ENCODE measurements at regions not wholly inside any gene's neighbourhood (a gene's known extent, or its start where the extent isn't known, plus 50 kb on each side); places are given as distances from the start of the nearest gene placed in this dataset.

DNA sequence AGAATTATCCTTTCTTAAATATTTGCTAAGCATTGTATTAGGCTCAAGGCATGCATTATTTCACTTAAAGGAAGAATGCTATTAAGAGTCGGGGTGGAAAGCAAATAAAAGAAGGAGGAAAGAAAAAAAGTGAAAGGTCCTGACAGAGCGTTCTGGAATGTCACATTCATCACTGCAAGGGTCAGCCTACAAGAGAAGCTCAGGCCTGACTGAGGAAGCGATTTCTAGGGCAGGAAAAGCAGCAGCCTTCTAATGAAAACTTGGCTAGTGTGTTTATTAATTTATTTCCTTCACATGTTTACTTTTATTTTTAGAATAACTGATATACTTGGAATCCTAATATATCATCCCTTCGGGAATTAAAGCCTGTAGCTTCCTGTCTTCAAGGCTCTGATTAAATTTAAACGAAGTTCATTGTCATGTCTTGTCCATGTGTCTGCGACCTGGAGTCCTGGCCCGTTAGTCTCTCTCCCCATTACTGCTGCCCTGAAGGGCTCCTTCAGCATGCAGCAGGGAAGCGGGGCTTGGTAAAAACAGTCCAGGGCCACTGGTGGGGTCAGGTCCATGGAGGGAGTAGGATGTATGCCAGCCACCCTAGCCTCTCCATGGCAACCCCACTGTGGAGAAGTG, 119.2 kb upstream of the CCDC68 start:
- Histone ChIP-seq H3K4me1 (ENCODE audit: insufficient read depth) (peaks cover 6% of the 10 kb centered on the region), H3K36me3 (no peaks in the 10 kb centered on the region), H3K27me3 (no peaks in the 10 kb centered on the region), H3K27ac (no peak overlapping the region), H3K9me3 (no peaks in the 10 kb centered on the region), H3K4me3 (no peak overlapping the region)
- WGBS, 3 donors = 14 to 18% (median 16%) methylated on average over 8 of the region's 8 CpGs
- DNase-seq = no peak
- intact Hi-C loops (cut with DNase I) = no loop called here
- TF ChIP-seq EP300 (IDR thresholded peaks at IDR 0.05) = no peak
- TF ChIP-seq POLR2A (IDR thresholded peaks at IDR 0.05) = no peak
- TF ChIP-seq, protein P1, sequence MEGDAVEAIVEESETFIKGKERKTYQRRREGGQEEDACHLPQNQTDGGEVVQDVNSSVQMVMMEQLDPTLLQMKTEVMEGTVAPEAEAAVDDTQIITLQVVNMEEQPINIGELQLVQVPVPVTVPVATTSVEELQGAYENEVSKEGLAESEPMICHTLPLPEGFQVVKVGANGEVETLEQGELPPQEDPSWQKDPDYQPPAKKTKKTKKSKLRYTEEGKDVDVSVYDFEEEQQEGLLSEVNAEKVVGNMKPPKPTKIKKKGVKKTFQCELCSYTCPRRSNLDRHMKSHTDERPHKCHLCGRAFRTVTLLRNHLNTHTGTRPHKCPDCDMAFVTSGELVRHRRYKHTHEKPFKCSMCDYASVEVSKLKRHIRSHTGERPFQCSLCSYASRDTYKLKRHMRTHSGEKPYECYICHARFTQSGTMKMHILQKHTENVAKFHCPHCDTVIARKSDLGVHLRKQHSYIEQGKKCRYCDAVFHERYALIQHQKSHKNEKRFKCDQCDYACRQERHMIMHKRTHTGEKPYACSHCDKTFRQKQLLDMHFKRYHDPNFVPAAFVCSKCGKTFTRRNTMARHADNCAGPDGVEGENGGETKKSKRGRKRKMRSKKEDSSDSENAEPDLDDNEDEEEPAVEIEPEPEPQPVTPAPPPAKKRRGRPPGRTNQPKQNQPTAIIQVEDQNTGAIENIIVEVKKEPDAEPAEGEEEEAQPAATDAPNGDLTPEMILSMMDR (IDR thresholded peaks at IDR 0.05) = no peak

DNA sequence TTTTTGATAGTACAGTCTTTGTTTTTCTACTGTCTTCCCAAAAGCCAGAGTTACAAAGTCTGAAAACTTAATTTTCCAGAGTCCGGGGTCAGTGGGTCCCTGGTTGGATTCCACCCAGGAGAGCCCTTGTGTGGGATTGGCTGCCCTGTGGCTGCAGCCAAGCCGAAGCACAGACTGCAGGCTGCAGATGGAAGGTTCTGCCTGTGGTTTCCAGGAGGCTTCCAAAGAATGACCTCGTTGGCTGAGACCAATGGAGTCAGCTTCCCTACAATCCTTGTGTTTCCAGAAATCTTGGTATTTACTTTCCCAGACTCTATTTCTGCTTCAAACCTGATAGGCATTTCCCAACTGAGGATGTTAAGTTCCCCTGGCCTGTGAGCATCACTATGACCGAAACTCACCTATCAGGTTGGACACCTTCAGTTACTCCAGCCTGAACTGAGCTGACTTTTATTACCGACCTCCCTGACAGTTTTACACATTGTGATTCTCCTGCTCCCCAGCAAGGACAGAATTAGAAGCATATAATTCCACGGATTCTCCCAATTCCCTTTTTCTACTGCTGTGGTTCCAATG, 117.5 kb upstream of the CCDC68 start:
- intact Hi-C loops (cut with DNase I) = no loop called here
- Histone ChIP-seq H3K27ac (no peak overlapping the region), H3K4me3 (no peak overlapping the region), H3K36me3 (no peaks in the 10 kb centered on the region), H3K4me1 (ENCODE audit: insufficient read depth) (peaks cover 6% of the 10 kb centered on the region), H3K27me3 (no peaks in the 10 kb centered on the region), H3K9me3 (no peaks in the 10 kb centered on the region)
- TF ChIP-seq EP300 (IDR thresholded peaks at IDR 0.05) = no peak
- TF ChIP-seq, protein P1 (IDR thresholded peaks at IDR 0.05) = no peak
- no peak for TF ChIP-seq POLR2A (IDR thresholded peaks at IDR 0.05)
- WGBS, 3 donors = 31 to 42% (median 39%) methylated on average over 6 of the region's 6 CpGs
- DNase-seq = peak in 1 of 5 donors; percentile 16

DNA sequence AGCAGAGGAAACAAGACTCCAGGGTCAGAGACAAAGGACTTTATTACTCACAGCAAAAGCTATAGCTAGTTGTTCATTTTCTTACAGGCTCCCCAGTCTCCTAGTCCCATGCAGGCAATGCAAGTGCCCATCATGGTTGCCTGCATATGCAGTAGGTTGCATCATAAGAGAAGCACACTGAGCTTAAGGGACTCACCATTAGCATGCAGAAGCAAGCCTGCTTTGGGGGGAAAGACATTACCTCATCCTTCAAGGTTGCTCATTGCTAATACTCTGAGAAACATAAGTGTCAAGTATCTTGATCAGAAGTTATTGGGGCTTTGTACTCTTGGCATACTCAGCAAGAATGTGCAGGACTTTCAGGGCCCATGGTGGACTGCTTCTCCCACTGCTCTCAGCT, 114.6 kb upstream of the CCDC68 start:
- intact Hi-C loops (cut with DNase I) = no loop called here
- DNase-seq = no peak
- no peaks in the 10 kb centered on the region for H3K9me3 ChIP-seq
- no peaks in the 10 kb centered on the region for H3K4me1 ChIP-seq (ENCODE audit: insufficient read depth)
- no peaks in the 10 kb centered on the region for H3K36me3 ChIP-seq
- H3K27me3 ChIP-seq = no peaks in the 10 kb centered on the region
- TF ChIP-seq EP300 (IDR thresholded peaks at IDR 0.05) = no peak
- TF ChIP-seq POLR2A (IDR thresholded peaks at IDR 0.05) = no peak
- TF ChIP-seq, protein P1 (IDR thresholded peaks at IDR 0.05) = no peak
- no peak overlapping the region for H3K4me3 ChIP-seq
- no peak overlapping the region for H3K27ac ChIP-seq

DNA sequence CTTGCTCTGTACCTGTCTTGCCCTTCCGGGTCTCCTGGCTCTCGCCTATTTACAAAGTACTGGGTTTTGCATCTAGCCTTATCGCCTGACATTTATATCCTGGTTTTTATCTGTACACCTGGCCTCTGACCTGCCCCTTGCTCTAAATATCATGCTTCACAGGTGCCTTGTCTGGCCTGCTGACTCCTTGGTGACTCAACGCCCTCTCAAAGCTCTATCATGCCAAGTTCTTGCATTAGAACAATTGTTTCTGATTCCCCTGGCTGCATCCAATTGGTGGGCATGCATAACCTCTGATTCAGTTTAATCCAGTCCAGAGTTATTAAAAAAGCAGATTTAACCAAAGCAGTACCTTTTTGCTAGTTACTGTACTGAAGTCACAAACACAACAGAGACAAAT, 113.9 kb upstream of the CCDC68 start:
- no peak for DNase-seq
- 90 to 95% (median 93%) methylated on average over 4 of the region's 4 CpGs for WGBS, 3 donors
- H3K36me3 ChIP-seq = no peaks in the 10 kb centered on the region
- TF ChIP-seq, protein P1 (IDR thresholded peaks at IDR 0.05) = no peak
- TF ChIP-seq EP300 (IDR thresholded peaks at IDR 0.05) (no peak), POLR2A (IDR thresholded peaks at IDR 0.05) (no peak)
- no peaks in the 10 kb centered on the region for H3K9me3 ChIP-seq
- H3K27ac ChIP-seq = no peak overlapping the region
- no peaks in the 10 kb centered on the region for H3K4me1 ChIP-seq (ENCODE audit: insufficient read depth)
- H3K27me3 ChIP-seq = no peaks in the 10 kb centered on the region
- H3K4me3 ChIP-seq = no peak overlapping the region
- intact Hi-C loops (cut with DNase I) = no loop called here

All from ovary (tissue), 7 donors.